A172 (cell line): ENCODE measurements at regions not wholly inside any gene's neighbourhood (a gene's known extent, or its start where the extent isn't known, plus 50 kb on each side); places are given as distances from the start of the nearest gene placed in this dataset.
"Not testable (repeated sequence)": the region's sequence is repeated elsewhere in the genome, so short reads cannot be mapped to it uniquely, and the experiment has no call there.

ENCODE experiments used
- DNase-seq: peaks from one replicate; pipeline ENCODE4 v3.0.0-alpha.2; 2015; ENCODE audit warnings: low spot score

GRCh38 chr3:72536878-72537267, 311.4 kb downstream of the SHQ1 start:
- no peak for DNase-seq

DNA sequence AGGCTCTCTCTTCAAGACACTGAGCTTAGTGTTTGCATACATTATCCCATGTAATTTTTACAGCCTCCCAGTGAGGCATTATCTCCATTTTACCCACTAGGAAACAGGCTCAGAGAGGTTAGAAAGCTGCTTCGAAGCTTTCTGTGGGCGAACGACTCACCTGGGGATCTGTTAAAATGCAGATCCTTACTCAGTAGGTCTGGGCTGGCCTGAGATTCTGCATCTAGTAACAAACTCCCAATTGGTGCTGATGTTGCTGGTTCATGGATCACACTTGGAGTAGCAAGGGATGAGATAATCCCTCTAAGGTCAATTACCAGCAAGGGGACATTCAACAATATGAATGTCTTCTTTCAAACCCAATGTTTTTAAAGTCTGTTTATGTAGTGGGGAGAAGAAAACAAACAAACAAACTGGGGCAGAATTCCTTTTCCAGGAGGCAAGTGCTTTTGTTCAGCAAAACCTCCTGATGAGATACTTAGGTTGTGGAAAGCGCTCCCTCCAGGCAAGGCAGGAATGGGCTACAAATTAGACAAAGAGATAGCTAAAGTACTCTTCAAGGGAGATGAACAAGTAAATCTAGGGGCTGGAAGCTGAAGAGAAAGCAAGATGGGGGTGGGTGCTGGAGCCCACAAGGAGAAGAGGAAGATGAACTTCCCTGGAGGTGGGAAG, 311.9 kb downstream of the SHQ1 start:
- DNase-seq = no peak

DNA sequence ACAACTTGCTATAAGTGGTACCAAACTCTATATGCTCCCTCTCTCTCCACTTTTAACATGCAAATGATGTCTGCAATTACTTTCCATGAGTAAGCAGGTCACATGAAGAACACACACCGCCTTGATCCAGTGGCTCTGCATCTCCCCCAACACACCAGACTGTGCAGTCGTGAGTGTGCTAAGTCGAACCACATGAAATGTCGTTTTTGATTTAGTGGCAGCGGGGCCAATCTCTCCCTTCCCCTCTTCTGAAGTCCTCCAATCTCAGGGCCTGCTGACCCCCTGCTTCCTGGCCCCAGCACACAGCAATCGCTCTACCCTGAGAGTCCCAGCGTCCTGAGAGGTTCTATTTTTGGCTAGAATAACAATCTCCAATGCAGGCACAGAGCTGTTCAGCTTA, 312.5 kb downstream of the SHQ1 start:
- no peak for DNase-seq

GRCh38 chr3:72533591-72534473, 314.4 kb downstream of the SHQ1 start:
- DNase-seq = no peak

- DNase-seq = no peak
Measured at GRCh38 chr3:72530426-72530825, 317.8 kb downstream of the SHQ1 start.

DNA sequence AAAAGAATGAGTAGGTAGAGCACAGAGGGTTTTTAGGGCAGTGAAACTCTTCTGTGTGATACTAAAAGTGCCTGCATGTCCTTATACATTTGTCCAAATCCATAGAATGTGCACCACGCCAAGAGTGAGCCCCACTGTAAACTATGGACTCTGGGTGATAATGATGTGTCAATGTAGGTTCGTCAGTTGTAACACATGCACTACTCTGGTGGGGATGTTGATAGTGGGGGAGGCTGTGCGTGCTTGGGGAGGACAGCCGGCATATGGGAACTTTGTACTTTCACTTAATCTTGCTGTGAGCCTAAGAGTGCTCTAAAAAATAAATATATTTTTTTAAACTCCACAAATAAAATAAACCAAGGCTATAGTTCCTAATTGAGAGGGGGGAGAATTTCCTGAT, 319.2 kb downstream of the SHQ1 start:
- DNase-seq = no peak

GRCh38 chr3:72523429-72524151, 324.7 kb downstream of the SHQ1 start:
- DNase-seq = no peak

DNA sequence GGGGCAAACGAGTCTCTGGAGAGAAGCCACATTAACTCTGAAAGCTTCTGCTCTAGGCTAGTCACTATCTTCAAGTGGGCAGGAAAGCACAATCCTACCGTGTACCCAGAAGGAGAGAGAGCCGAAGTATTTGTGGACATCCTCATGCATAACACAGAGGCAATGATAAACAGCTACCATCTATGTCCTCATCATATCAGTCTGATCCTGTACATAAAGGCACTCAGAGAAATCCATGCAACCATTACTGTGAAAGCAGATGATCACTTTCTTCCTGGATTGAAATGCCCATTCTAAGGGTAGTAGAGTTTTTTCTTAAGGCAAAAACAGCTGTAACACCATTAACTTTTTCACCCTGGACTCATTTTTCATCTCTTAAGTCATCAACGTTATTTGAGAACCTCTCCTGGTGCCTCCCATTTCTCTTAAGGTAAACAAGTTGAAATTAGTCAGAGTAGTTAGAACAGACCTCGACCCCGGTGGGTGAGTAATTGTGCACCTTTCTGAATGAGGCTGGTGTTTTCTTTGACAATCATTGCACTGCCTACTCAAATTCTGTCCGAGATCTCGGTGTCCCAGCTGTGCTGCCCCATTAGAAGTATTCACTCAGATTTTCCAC, 327.4 kb downstream of the SHQ1 start:
- peak; percentile 49 for DNase-seq

GRCh38 chr3:72519946-72520604, 328.2 kb downstream of the SHQ1 start:
- DNase-seq = no peak

DNA sequence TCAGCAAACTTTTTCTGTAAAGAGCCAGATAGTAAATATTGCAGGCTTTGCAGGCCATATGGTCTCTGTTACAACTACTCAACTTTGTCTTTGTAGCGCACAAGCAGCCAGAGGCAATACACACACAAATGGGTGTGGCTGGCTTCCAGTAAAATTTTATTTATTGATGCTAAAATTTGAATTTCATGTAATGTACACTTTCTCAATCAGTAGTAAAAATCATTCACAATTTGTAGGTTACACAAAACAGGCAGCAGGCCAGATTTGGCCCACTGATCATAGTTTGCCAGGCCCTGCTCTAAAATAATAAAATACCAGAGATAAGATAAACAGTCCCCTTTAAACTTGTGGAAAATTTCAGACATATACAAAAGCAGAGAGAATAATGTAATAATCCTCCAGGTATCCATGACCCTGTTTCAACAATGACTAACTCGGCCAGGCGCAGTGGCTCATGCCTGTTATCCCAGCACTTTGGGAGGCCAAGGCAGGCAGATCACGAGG, 330.3 kb downstream of the SHQ1 start:
- DNase-seq = no peak

DNA sequence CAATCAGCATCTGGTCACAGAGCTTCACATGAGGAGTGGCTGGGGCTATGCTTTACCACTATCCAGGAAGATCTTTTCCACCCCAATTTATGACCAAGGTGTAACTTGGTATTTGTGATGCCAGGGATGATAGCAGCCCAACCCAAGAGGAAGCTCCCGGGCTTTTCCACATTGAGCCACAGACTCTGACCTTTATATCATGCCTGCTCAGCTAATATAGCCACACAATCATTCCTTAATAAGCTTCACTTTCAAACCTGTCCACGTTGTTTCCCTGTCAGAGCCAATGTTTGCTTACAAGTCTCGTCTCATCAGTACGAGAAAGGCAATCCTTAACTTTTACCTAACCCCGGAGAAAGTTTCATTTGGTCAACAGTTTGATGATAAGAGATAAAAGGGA, 330.9 kb downstream of the SHQ1 start:
- DNase-seq = no peak

DNA sequence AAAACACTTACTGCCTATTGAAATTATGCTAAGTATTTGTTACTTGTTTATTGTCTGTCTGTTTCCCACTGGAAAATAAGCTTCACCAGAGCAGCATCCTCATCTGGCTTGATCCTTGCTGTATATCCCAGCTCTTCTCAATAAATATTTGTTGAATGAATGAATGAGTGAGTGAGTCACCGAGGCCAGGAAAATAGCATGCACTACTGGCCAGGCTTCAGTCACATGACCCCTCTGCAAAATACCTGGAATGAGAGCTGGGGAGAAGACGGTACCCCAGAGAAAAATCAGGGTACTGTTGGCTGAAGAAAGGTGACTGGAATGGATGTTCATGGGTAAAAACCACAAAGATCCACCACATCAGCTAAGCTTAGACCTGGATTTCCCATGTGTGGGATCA, 331.9 kb downstream of the SHQ1 start:
- DNase-seq = no peak

- no peak for DNase-seq
Measured at GRCh38 chr3:72515941-72516340, 332.3 kb downstream of the SHQ1 start.

- DNase-seq = no peak
Measured at GRCh38 chr3:72515281-72515680, 333.0 kb downstream of the SHQ1 start.

GRCh38 chr3:72510247-72510646, 338.0 kb downstream of the SHQ1 start:
- no peak for DNase-seq

DNA sequence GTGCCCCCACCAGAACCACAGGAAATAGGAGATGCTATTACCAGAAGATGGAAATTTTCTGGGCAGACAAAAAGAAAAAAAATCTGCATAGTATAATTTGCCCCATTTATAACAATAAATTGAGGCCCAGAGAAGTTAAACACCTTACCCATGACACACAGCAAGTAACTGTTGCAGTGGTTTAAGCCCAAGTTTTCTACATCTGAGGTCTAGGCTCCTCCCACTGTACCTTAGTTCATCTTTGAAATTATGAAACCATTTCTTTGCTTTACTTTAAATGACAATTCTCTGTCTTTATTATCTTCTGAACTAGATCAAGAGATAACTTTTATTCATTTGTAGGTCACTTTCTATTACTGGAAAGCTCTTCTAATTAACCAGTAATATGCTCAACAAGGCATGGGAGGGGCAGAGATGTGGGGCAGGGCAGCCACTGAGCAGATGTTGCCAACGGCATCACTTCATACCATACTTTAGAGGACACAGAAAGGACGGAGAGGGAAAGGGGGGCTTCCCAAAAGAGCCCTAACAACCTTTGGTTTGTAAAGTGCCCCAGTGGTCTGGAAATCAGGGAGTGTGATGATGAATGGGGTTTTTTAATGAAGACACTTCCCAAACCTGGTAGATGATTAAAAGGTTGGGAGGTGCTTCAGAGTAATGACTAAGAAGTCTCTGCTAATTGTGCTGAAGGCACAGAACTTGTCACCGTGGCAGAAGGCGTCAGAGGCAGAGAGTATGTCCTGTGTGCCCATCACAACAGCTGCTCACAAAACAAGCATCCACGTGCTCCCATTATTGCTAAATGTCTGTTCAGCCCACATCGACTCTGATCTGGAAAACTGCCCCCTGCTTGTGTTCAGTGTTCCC, 342.5 kb downstream of the SHQ1 start:
- no peak for DNase-seq

DNA sequence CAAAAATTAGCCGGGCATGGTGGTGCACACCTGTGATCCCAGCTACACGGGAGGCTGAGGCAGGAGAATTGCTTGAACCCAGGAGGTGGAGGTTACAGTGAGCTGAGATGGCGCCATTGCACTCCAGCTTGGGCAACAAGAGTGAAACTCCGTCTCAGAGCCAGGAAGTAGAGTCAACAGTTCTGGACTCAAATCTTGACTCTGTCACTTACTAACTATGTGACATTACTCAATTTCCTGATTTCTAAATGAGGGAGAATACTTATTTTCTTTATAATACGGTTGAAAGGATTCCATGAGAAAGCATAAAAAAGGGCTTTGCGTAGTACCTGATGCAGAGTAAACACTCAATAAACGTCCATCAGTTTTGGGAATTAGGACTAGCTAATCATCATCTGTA, 350.7 kb downstream of the SHQ1 start:
- not testable (repeated sequence) for DNase-seq

DNA sequence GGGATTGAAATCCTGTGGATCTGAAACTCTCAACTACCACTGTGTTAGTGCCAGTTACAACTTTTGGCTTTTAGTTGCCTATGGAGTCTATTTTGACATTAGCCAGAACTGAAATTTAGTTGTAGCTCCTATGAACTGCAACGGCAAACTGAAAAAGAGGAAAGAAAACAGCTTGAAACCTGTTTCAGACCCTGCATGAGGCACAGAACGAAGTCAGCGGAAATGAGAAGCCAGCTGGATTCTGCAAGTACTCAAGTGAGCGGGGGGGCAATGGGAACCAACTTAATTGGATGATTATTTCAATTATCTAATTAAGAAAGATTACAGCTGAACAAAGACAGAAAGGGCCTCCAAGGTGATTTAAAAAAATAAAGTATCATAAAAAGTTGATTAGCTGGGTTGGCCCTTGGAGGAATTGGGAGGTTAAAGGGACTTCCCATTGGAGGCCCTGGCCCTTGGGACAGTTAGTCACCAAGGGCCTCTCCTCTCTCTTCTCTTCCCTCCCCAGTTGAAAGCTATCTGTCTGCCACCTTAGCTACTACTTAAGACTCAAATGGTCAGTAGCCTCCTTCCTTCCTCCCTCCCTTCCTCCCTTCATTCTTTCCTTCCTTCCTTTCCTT, 352.1 kb downstream of the SHQ1 start:
- no peak for DNase-seq

DNA sequence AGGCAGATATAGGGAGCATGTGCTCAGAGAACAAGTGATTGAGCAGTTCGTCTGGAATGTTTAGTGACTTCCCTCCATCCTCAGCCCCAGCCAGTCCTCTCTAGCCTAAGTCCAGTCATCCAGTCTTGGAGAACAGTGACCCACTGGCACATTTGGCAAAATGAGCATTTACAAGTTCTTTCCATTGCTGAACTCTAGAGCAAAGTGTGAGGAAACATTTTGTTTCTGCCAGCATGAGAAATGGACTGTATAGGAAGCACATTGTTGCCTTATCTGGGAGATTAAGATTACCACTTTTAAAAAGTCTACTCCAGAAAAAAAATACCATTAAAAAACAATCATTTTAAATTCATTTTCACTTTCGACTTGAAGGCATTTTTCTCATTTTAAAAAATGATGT, 353.6 kb downstream of the SHQ1 start:
- no peak for DNase-seq

- no peak for DNase-seq
Measured at GRCh38 chr3:72494130-72494529, 354.1 kb downstream of the SHQ1 start.
